ENCODE measurements at regions not wholly inside any gene's neighbourhood (a gene's known extent, or its start where the extent isn't known, plus 50 kb on each side); places are given as distances from the start of the nearest gene placed in this dataset.

GRCh38 chr16:82481455-82481854, 145.3 kb upstream of the CDH13 start:
- Histone ChIP-seq H3K27me3 (replicated peaks in 1 of 7) (peaks cover 0 to 10% (median 0%) of the 10 kb centered on the region in 7 donors), H3K4me1 (no peaks in the 10 kb centered on the region), H3K27ac (no peak overlapping the region), H3K4me3 (no peak overlapping the region), H3K36me3 (no peaks in the 10 kb centered on the region), H3K9me3 (no peaks in the 10 kb centered on the region)
- DNase-seq: no peak
- no peak for TF ChIP-seq POLR2AphosphoS5 (IDR thresholded peaks at IDR 0.05)
- TF ChIP-seq, protein P1, sequence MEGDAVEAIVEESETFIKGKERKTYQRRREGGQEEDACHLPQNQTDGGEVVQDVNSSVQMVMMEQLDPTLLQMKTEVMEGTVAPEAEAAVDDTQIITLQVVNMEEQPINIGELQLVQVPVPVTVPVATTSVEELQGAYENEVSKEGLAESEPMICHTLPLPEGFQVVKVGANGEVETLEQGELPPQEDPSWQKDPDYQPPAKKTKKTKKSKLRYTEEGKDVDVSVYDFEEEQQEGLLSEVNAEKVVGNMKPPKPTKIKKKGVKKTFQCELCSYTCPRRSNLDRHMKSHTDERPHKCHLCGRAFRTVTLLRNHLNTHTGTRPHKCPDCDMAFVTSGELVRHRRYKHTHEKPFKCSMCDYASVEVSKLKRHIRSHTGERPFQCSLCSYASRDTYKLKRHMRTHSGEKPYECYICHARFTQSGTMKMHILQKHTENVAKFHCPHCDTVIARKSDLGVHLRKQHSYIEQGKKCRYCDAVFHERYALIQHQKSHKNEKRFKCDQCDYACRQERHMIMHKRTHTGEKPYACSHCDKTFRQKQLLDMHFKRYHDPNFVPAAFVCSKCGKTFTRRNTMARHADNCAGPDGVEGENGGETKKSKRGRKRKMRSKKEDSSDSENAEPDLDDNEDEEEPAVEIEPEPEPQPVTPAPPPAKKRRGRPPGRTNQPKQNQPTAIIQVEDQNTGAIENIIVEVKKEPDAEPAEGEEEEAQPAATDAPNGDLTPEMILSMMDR (IDR thresholded peaks at IDR 0.05 in 8 of 11, conservative IDR thresholded peaks at IDR 0.05 in 3 of 11): no peak
- no peak for TF ChIP-seq POLR2A (IDR thresholded peaks at IDR 0.05)
- intact Hi-C loops (cut with DNase I; ENCODE audit: low total_unique reads): no loop called here
- 56 to 71% (median 59%) methylated on average over 3 of the region's 3 CpGs for WGBS, 5 donors

GRCh38 chr16:82476786-82477185, 150.0 kb upstream of the CDH13 start:
- H3K4me3 ChIP-seq: no peak overlapping the region
- 69 to 88% (median 77%) methylated on average over 5 of the region's 5 CpGs for WGBS, 5 donors

GRCh38 chr16:82470620-82471152, 156.1 kb upstream of the CDH13 start:
- Histone ChIP-seq H3K4me3 (no peak overlapping the region), H3K4me1 (no peaks in the 10 kb centered on the region), H3K27ac (no peak overlapping the region), H3K9me3 (peaks cover 0 to 5% (median 0%) of the 10 kb centered on the region in 8 donors), H3K36me3 (no peaks in the 10 kb centered on the region), H3K27me3 (replicated peaks in 1 of 7) (peaks cover 0 to 22% (median 0%) of the 10 kb centered on the region in 7 donors)
- intact Hi-C loops (cut with DNase I; ENCODE audit: low total_unique reads): no loop called here
- WGBS, 5 donors: 56 to 72% (median 62%) methylated on average over 8 of the region's 8 CpGs
- TF ChIP-seq, protein P1 (IDR thresholded peaks at IDR 0.05 in 8 of 11, conservative IDR thresholded peaks at IDR 0.05 in 3 of 11): no peak
- TF ChIP-seq POLR2A (IDR thresholded peaks at IDR 0.05): no peak
- TF ChIP-seq POLR2AphosphoS5 (IDR thresholded peaks at IDR 0.05): no peak
- DNase-seq: no peak

More at GRCh38 chr16:82476786-82477185, 150.0 kb upstream of the CDH13 start:
- Histone ChIP-seq H3K27me3 (replicated peaks in 1 of 7) (peaks cover 0 to 33% (median 0%) of the 10 kb centered on the region in 7 donors), H3K9me3 (peaks cover 0 to 5% (median 0%) of the 10 kb centered on the region in 8 donors), H3K4me1 (no peaks in the 10 kb centered on the region), H3K36me3 (no peaks in the 10 kb centered on the region), H3K27ac (no peak overlapping the region)
- no peak for TF ChIP-seq POLR2AphosphoS5 (IDR thresholded peaks at IDR 0.05)
- intact Hi-C loops (cut with DNase I; ENCODE audit: low total_unique reads): no loop called here
- DNase-seq: no peak

DNA sequence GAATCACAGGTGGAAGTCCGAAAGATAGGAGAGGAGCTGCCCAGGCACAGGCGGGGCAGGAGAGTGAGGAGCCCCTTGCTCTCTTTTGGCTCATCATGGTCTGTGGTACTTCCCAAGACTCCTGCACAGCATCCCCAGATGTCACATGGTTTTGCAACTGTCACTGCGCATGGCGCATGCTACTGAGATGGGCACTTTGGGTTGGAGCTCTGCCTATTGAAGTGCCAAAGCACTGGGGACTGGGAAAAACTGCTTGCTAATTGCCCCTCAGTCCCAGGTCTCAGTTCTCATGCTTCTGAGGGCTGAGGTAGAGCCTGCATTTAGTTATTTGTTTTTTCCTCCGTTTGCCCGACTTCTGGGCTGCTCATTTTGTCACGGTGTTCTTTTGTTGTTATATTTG, 156.8 kb upstream of the CDH13 start:
- no peaks in the 10 kb centered on the region for H3K4me1 ChIP-seq
- intact Hi-C loops (cut with DNase I; ENCODE audit: low total_unique reads): no loop called here
- H3K36me3 ChIP-seq: no peaks in the 10 kb centered on the region
- 76 to 86% (median 82%) methylated on average over 7 of the region's 7 CpGs for whole genome bisulfite sequencing, 5 donors
- no peak overlapping the region for H3K27ac ChIP-seq
- H3K4me3 ChIP-seq: no peak overlapping the region
- peaks cover 0 to 19% (median 0%) of the 10 kb centered on the region in 7 donors for H3K27me3 ChIP-seq (replicated peaks in 1 of 7)
- TF ChIP-seq POLR2AphosphoS5 (IDR thresholded peaks at IDR 0.05) (no peak), POLR2A (IDR thresholded peaks at IDR 0.05) (no peak)
- TF ChIP-seq, protein P1 (IDR thresholded peaks at IDR 0.05 in 8 of 11, conservative IDR thresholded peaks at IDR 0.05 in 3 of 11): no peak
- peaks cover 0 to 5% (median 0%) of the 10 kb centered on the region in 8 donors for H3K9me3 ChIP-seq
- no peak for DNase-seq
